Astrocyte (in vitro differentiated cells and primary cell): ENCODE measurements at regions not wholly inside any gene's neighbourhood (a gene's known extent, or its start where the extent isn't known, plus 50 kb on each side); places are given as distances from the start of the nearest gene placed in this dataset.

Experiments
- DNase-seq: peaks from one replicate; pipeline ENCODE4 v3.0.0-alpha.2; 2010; ENCODE audit warnings: low read depth
- FAIRE-seq: peaks from 2 replicates; lab custom pipeline; 2011; peaks lifted over from hg19 to GRCh38; lab: Jason Lieb, UNC
- H2AFZ ChIP-seq: 2 replicates; pipeline ENCODE4 v1.6.0; 2012; ENCODE audit warnings: low read depth, low read length, inconsistent platforms
- H3K27ac ChIP-seq: 2 replicates; pipeline ENCODE4 v1.5.1; 2011; ENCODE audit warnings: low read depth, low read length, inconsistent platforms
- H3K27me3 ChIP-seq: 2 replicates; pipeline ENCODE4 v1.6.0; 2011; ENCODE audit warnings: low read length, inconsistent platforms; ENCODE audit not compliant: insufficient read depth
- H3K36me3 ChIP-seq: 2 replicates; pipeline ENCODE4 v1.5.1; 2011; ENCODE audit warnings: low read length, inconsistent platforms; ENCODE audit not compliant: insufficient read depth
- H3K4me1 ChIP-seq: 2 replicates; pipeline ENCODE4 v1.5.1; 2011; ENCODE audit warnings: low read length, inconsistent platforms; ENCODE audit not compliant: insufficient read depth
- H3K4me2 ChIP-seq: 2 replicates; pipeline ENCODE4 v1.6.0; 2012; ENCODE audit warnings: low read length, inconsistent platforms
- H3K4me3 ChIP-seq: 2 replicates; pipeline ENCODE4 v1.5.1; 2011; ENCODE audit warnings: low read depth, mild to moderate bottlenecking, low read length, inconsistent platforms; ENCODE audit not compliant: insufficient read depth
- H3K79me2 ChIP-seq: 2 replicates; pipeline ENCODE4 v1.6.0; 2012; ENCODE audit warnings: mild to moderate bottlenecking, low read length, inconsistent platforms; ENCODE audit not compliant: insufficient read depth
- H3K9ac ChIP-seq: 2 replicates; pipeline ENCODE4 v1.6.0; 2012; ENCODE audit warnings: mild to moderate bottlenecking, low read length, inconsistent platforms
- H3K9me3 ChIP-seq: 2 replicates; pipeline ENCODE4 v1.5.1; 2012; ENCODE audit warnings: low read depth, mild to moderate bottlenecking, low read length, inconsistent platforms; ENCODE audit not compliant: insufficient read depth
- H4K20me1 ChIP-seq: 2 replicates; pipeline ENCODE4 v1.6.0; 2012; ENCODE audit warnings: low read length, inconsistent platforms; ENCODE audit not compliant: insufficient read depth
- H3K27ac Mint-ChIP-seq: one replicate; pipeline ENCODE4 v1.8.0; 2021; ENCODE audit warnings: mild to moderate bottlenecking, mixed read lengths; ENCODE audit not compliant: unreplicated experiment
- H3K27me3 Mint-ChIP-seq: one replicate; pipeline ENCODE4 v1.8.0; 2021; ENCODE audit warnings: low read depth, mixed read lengths; ENCODE audit not compliant: unreplicated experiment
- H3K36me3 Mint-ChIP-seq: one replicate; pipeline ENCODE4 v1.8.0; 2021; ENCODE audit warnings: low read depth, mixed read lengths; ENCODE audit not compliant: unreplicated experiment
- H3K4me1 Mint-ChIP-seq: one replicate; pipeline ENCODE4 v1.8.0; 2021; ENCODE audit warnings: low read depth, mixed read lengths; ENCODE audit not compliant: unreplicated experiment
- H3K4me3 Mint-ChIP-seq: one replicate; pipeline ENCODE4 v1.8.0; 2021; ENCODE audit warnings: mild to moderate bottlenecking, moderate library complexity, mixed read lengths; ENCODE audit not compliant: unreplicated experiment
- H3K9me3 Mint-ChIP-seq: one replicate; pipeline ENCODE4 v1.8.0; 2021; ENCODE audit warnings: mild to moderate bottlenecking, mixed read lengths; ENCODE audit not compliant: unreplicated experiment
- CTCF ChIP-seq: IDR thresholded peaks from 2 replicates; pipeline ENCODE4 v1.5.1; 2011; ENCODE audit warnings: low read depth, mild to moderate bottlenecking, inconsistent platforms, low read length, moderate library complexity; ENCODE audit not compliant: insufficient read depth
- EZH2 ChIP-seq: IDR thresholded peaks from 2 replicates; pipeline ENCODE4 v1.6.1; 2012; ENCODE audit warnings: mild to moderate bottlenecking, low read length, inconsistent platforms; ENCODE audit not compliant: insufficient read depth

GRCh38 chr9:96122282-96122681 is 179.7 kb downstream of the HSD17B3 start:
- DNase-seq (no peak), FAIRE-seq (no peak)
- Mint-ChIP-seq H3K27ac (peak overlapping the region; percentile 84), H3K4me3 (no peak overlapping the region), H3K9me3 (peaks cover 12% of the 10 kb centered on the region), H3K4me1 (peaks cover 13% of the 10 kb centered on the region), H3K27me3 (peaks cover 17% of the 10 kb centered on the region), H3K36me3 (peaks cover 6% of the 10 kb centered on the region)
- Histone ChIP-seq H3K9me3 (peaks cover 3% of the 10 kb centered on the region), H4K20me1 (no peaks in the 10 kb centered on the region), H3K27me3 (peaks cover 3% of the 10 kb centered on the region), H3K4me1 (no peaks in the 10 kb centered on the region), H3K27ac (no peak overlapping the region), H3K4me3 (no peak overlapping the region), H2AFZ (no peak overlapping the region), H3K4me2 (no peak overlapping the region), H3K36me3 (no peaks in the 10 kb centered on the region), H3K79me2 (no peaks in the 10 kb centered on the region), H3K9ac (no peak overlapping the region)
- TF ChIP-seq CTCF: no peak
- TF ChIP-seq EZH2: no peak

- no peaks in the 10 kb centered on the region for H3K79me2 ChIP-seq
- H3K27me3 Mint-ChIP-seq: peaks cover 11% of the 10 kb centered on the region
- H3K36me3 Mint-ChIP-seq: peaks cover 3% of the 10 kb centered on the region
- H3K36me3 ChIP-seq: no peaks in the 10 kb centered on the region
- FAIRE-seq (no peak), DNase-seq (peak; percentile 36)
- peaks cover 14% of the 10 kb centered on the region for H3K4me1 Mint-ChIP-seq
- no peak for TF ChIP-seq EZH2
- TF ChIP-seq CTCF: no peak
- no peak overlapping the region for H2AFZ ChIP-seq
- H3K9me3 ChIP-seq: peaks cover 3% of the 10 kb centered on the region
- H3K27me3 ChIP-seq: peaks cover 3% of the 10 kb centered on the region
- no peak overlapping the region for H3K4me3 Mint-ChIP-seq
- no peak overlapping the region for H3K27ac ChIP-seq
- H3K27ac Mint-ChIP-seq: no peak overlapping the region
- no peak overlapping the region for H3K4me2 ChIP-seq
- H3K9me3 Mint-ChIP-seq: peaks cover 14% of the 10 kb centered on the region
- no peak overlapping the region for H3K9ac ChIP-seq
- no peaks in the 10 kb centered on the region for H3K4me1 ChIP-seq
- H4K20me1 ChIP-seq: no peaks in the 10 kb centered on the region
- no peak overlapping the region for H3K4me3 ChIP-seq
Observed at GRCh38 chr9:96121136-96121535, 180.8 kb downstream of the HSD17B3 start.

- Histone ChIP-seq H3K4me2 (no peak overlapping the region), H3K27me3 (peaks cover 2% of the 10 kb centered on the region), H2AFZ (no peak overlapping the region), H3K9ac (no peak overlapping the region), H3K36me3 (no peaks in the 10 kb centered on the region), H3K9me3 (peaks cover 3% of the 10 kb centered on the region), H3K79me2 (no peaks in the 10 kb centered on the region), H3K4me1 (no peaks in the 10 kb centered on the region), H3K27ac (no peak overlapping the region), H4K20me1 (no peaks in the 10 kb centered on the region), H3K4me3 (no peak overlapping the region)
- Mint-ChIP-seq H3K36me3 (peaks cover 3% of the 10 kb centered on the region), H3K4me3 (no peak overlapping the region), H3K9me3 (peaks cover 16% of the 10 kb centered on the region), H3K27ac (no peak overlapping the region), H3K4me1 (peaks cover 9% of the 10 kb centered on the region), H3K27me3 (peaks cover 4% of the 10 kb centered on the region)
- no peak for DNase-seq
- TF ChIP-seq CTCF (no peak), EZH2 (no peak)
- no peak for FAIRE-seq
Observed at GRCh38 chr9:96117398-96118080, 184.4 kb downstream of the HSD17B3 start.
